GM12878 (cell line): ENCODE measurements at regions not wholly inside any gene's neighbourhood (a gene's known extent, or its start where the extent isn't known, plus 50 kb on each side); places are given as distances from the start of the nearest gene placed in this dataset.

Source experiments
- ATAC-seq: fragments of 200-7000 bp; cut with Tn5 transposase; 3 replicates; pipeline ENCODE4 v1.9.1; 2020; ENCODE audit warnings: mild to moderate bottlenecking, moderate library complexity
- BruUV-seq: library from RNA; stranded (reverse); fragments of 400-500 nt; replicated peaks from 2 replicates; lab custom pipeline; 2021; lab: Mats Ljungman, UMichigan
- CTCF ChIA-PET: fragments of 300-600 bp; sonication (Branson Sonifier 250); formaldehyde crosslinking; extraction: SDS; loops from one replicate; lab custom pipeline; 2021; ENCODE audit warnings: inconsistent platforms; lab: Yijun Ruan, JAX
- POLR2A ChIA-PET: fragments of 350-600 bp; formaldehyde crosslinking; extraction: SDS; loops from one replicate; lab custom pipeline; 2021; ENCODE audit warnings: inconsistent platforms; lab: Charles Lee
- RAD21 ChIA-PET: fragments of 300-600 bp; sonication (Branson Sonifier 250); formaldehyde crosslinking; loops from one replicate; lab custom pipeline; 2023; ENCODE audit warnings: antibody characterized with exemption; ENCODE audit not compliant: unreplicated experiment; lab: Charles Lee
- SMC1A ChIA-PET: fragments of 300-600 bp; sonication (Branson Sonifier 250); formaldehyde crosslinking; loops from one replicate; lab custom pipeline; 2023; ENCODE audit not compliant: unreplicated experiment, uncharacterized antibody; lab: Charles Lee
- DNase-seq: peaks from one replicate; pipeline ENCODE4 v3.0.0-alpha.2; 2011; ENCODE audit warnings: low read depth, low spot score
- FAIRE-seq: peaks from 3 replicates; lab custom pipeline; 2011; peaks lifted over from hg19 to GRCh38; lab: Jason Lieb, UNC
- H2AFZ ChIP-seq: 2 replicates; pipeline ENCODE4 v1.6.0; 2011; ENCODE audit warnings: low read depth, low read length, control low read depth; ENCODE audit not compliant: control insufficient read depth
- H3K27ac ChIP-seq: 2 replicates; pipeline ENCODE4 v1.5.1; 2011; ENCODE audit warnings: control low read depth; ENCODE audit not compliant: control insufficient read depth, insufficient read depth
- H3K27me3 ChIP-seq, 2 experiments: replicated peaks in 1 of 2; 2 replicates each; pipeline versions ENCODE4 v1.6.0 to v1.6.1; 2011; ENCODE audit warnings: low read length in 1 of 2; ENCODE audit not compliant: control insufficient read depth in 2 of 2, insufficient read depth in 2 of 2
- H3K36me3 ChIP-seq, 2 experiments: 2 replicates each; pipeline ENCODE4 v1.5.1; 2011; ENCODE audit warnings: low read length in 1 of 2; ENCODE audit not compliant: control insufficient read depth in 2 of 2, insufficient read depth in 2 of 2
- H3K4me1 ChIP-seq: 2 replicates; pipeline ENCODE4 v1.6.1; 2011; ENCODE audit warnings: mild to moderate bottlenecking, low read length, moderate library complexity, mixed read lengths; ENCODE audit not compliant: control insufficient read depth, insufficient read depth
- H3K4me2 ChIP-seq: 2 replicates; pipeline ENCODE4 v1.6.0; 2011; ENCODE audit warnings: control low read depth; ENCODE audit not compliant: control insufficient read depth, insufficient read depth
- H3K4me3 ChIP-seq: fragments of 200-600 bp; sonication (generic); 2 replicates; pipeline ENCODE4 v1.5.1; 2016
- H3K79me2 ChIP-seq: 2 replicates; pipeline ENCODE4 v1.6.0; 2011; ENCODE audit warnings: low read length; ENCODE audit not compliant: control insufficient read depth, insufficient read depth
- H3K9ac ChIP-seq: 2 replicates; pipeline ENCODE4 v1.8.0; 2011; ENCODE audit warnings: low read length, control low read depth, mixed read lengths; ENCODE audit not compliant: control insufficient read depth, insufficient read depth
- H3K9me3 ChIP-seq: replicated peaks from 3 replicates; pipeline ENCODE4 v1.5.1; 2011; ENCODE audit warnings: mild to moderate bottlenecking, low read length; ENCODE audit not compliant: control insufficient read depth, insufficient read depth
- H4K20me1 ChIP-seq: 2 replicates; pipeline ENCODE4 v1.6.0; 2011; ENCODE audit not compliant: control insufficient read depth, insufficient read depth
- BHLHE40 ChIP-seq, 2 experiments: fragments of 450-650 bp in 1 of 2; IDR thresholded peaks; 2 replicates each; pipeline ENCODE4 v1.6.1; 2011 to 2017; ENCODE audit warnings: low read depth in 2 of 2, borderline replicate concordance in 1 of 2, improper control_type of control experiment in 1 of 2, low read length in 1 of 2, mild to moderate bottlenecking in 1 of 2
- IRF3 ChIP-seq: fragments of 450-650 bp; IDR thresholded peaks from 2 replicates; pipeline ENCODE4 v1.6.1; 2014; ENCODE audit warnings: mild to moderate bottlenecking
- KLF5 ChIP-seq: fragments of 450-650 bp; IDR thresholded peaks from 2 replicates; pipeline ENCODE4 v1.6.1; 2014; ENCODE audit warnings: mild to moderate bottlenecking; ENCODE audit not compliant: partially characterized antibody
- NR2C1 ChIP-seq: fragments of 450-650 bp; IDR thresholded peaks from 2 replicates; pipeline ENCODE4 v1.6.1; 2017; ENCODE audit warnings: antibody characterized with exemption, mild to moderate bottlenecking, moderate library complexity
- PAX5 ChIP-seq: IDR thresholded peaks from 2 replicates; pipeline ENCODE4 v1.6.1; 2011; ENCODE audit warnings: low read depth, low read length, borderline replicate concordance
- RCOR1 ChIP-seq: conservative IDR thresholded peaks from 2 replicates; pipeline ENCODE4 v1.6.1; 2012; ENCODE audit warnings: low read depth, low read length, improper control_type of control experiment
- SP1 ChIP-seq: IDR thresholded peaks from one replicate; pipeline ENCODE4 v1.6.1; 2011; ENCODE audit warnings: low read depth, low read length
- ZBTB40 ChIP-seq: fragments of 450-650 bp; IDR thresholded peaks from 2 replicates; pipeline ENCODE4 v1.6.1; 2016; ENCODE audit warnings: mild to moderate bottlenecking, moderate library complexity, borderline replicate concordance
- WGBS: methylation state at CpG from one replicate; pipeline ENCODE4 v1.1.6; 2016; ENCODE audit warnings: low lambda C conversion rate; ENCODE audit not compliant: insufficient replicate concordance, insufficient coverage; ENCODE audit errors: missing lambda C conversion rate; 5-methylcytosine and 5-hydroxymethylcytosine counted together
- in situ Hi-C: fragments of 300-500 bp; cut with MboI; formaldehyde crosslinking; loops from 9 replicates; pipeline ENCODE4 v1.14.3; 2018; ENCODE audit warnings: mixed read lengths
- intact Hi-C: fragments of 100-400 bp; cut with micrococcal nuclease; formaldehyde crosslinking; loops from one replicate; pipeline ENCODE4 v1.14.2; 2022; ENCODE audit not compliant: unreplicated experiment

- TF ChIP-seq SP1 (no peak), IRF3 (no peak)
- TF ChIP-seq, all 136 proteins: peak for 0
Measured at GRCh38 chr6:105907301-105907700, 178.8 kb upstream of the PRDM1 start (continued).

- Histone ChIP-seq H3K79me2 (no peaks in the 10 kb centered on the region), H3K36me3 (no peaks in the 10 kb centered on the region), H3K4me3 (no peak overlapping the region), H3K4me1 (no peaks in the 10 kb centered on the region), H3K4me2 (no peak overlapping the region), H3K9ac (no peak overlapping the region), H2AFZ (no peak overlapping the region), H4K20me1 (no peaks in the 10 kb centered on the region), H3K9me3 (no peaks in the 10 kb centered on the region), H3K27ac (no peak overlapping the region), H3K27me3 (no peaks in the 10 kb centered on the region; a peak in 1 of 4 replicates)
- DNase-seq (no peak), FAIRE-seq (no peak), ATAC-seq (no peak)
- intact Hi-C loops = no loop called here
- POLR2A ChIA-PET = no interaction called here
- SMC1A ChIA-PET = interaction anchor here (0.7 kb wide), 1 partner anchor 192 kb away, joined by 3 read pairs; no protein-coding TSS in a partner anchor
- RAD21 ChIA-PET = no interaction called here
- BruUV-seq = no TSS peak
- in situ Hi-C loops = no loop called here
- 72% methylated on average over 8 of the region's 8 CpGs for WGBS
- TF ChIP-seq RCOR1 = no peak
- CTCF ChIA-PET = no interaction called here
Measured at GRCh38 chr6:105902401-105903031, 183.6 kb upstream of the PRDM1 start.

- H3K9ac ChIP-seq = no peak overlapping the region
- POLR2A ChIA-PET = no interaction called here
- H3K79me2 ChIP-seq = no peaks in the 10 kb centered on the region
- DNase-seq (no peak), ATAC-seq (no peak), FAIRE-seq (no peak)
- no peaks in the 10 kb centered on the region for H3K36me3 ChIP-seq
- no peaks in the 10 kb centered on the region for H3K9me3 ChIP-seq
- no peak overlapping the region for H3K4me2 ChIP-seq
- no peaks in the 10 kb centered on the region; a peak in 1 of 4 replicates for H3K27me3 ChIP-seq
- SMC1A ChIA-PET = interaction anchor here (1.3 kb wide), 1 partner anchor 16 kb away, joined by 3 read pairs; no protein-coding TSS in a partner anchor
- CTCF ChIA-PET = interaction anchor here (0.5 to 1.2 kb wide), 3 partner anchors 8 to 321 kb away, joined by 3 read pairs; no protein-coding TSS in a partner anchor
- no peak overlapping the region for H3K27ac ChIP-seq
- H3K4me3 ChIP-seq = no peak overlapping the region
- RAD21 ChIA-PET = no interaction called here
- no peaks in the 10 kb centered on the region for H4K20me1 ChIP-seq
- in situ Hi-C loops (no loop called here), intact Hi-C loops (no loop called here)
- BruUV-seq = no TSS peak
- 75% methylated on average over 3 of the region's 3 CpGs for WGBS
- no peak overlapping the region for H2AFZ ChIP-seq
- H3K4me1 ChIP-seq = no peaks in the 10 kb centered on the region
- TF ChIP-seq KLF5 (no peak), NR2C1 (no peak), BHLHE40 (IDR thresholded peaks at IDR 0.05; ENCODE audit: borderline replicate concordance in 1 of 2, low read depth in 2 of 2, low read length in 1 of 2) (no peak), PAX5 (no peak), ZBTB40 (no peak)
Measured at GRCh38 chr6:105901583-105901982, 184.6 kb upstream of the PRDM1 start.
